B cell (primary cell): ENCODE measurements at regions not wholly inside any gene's neighbourhood (a gene's known extent, or its start where the extent isn't known, plus 50 kb on each side); places are given as distances from the start of the nearest gene placed in this dataset.

Source experiments
- CTCF ChIP-seq: fragments of 200-600 bp; IDR thresholded peaks from one replicate; pipeline ENCODE4 v1.8.0; 2022; ENCODE audit warnings: antibody characterized with exemption, mild to moderate bottlenecking
- EZH2 ChIP-seq: IDR thresholded peaks from 2 replicates; pipeline ENCODE4 v1.6.1; 2012; ENCODE audit warnings: borderline replicate concordance, low read depth, mild to moderate bottlenecking, moderate library complexity, low read length; ENCODE audit not compliant: insufficient read depth, poor library complexity, severe bottlenecking

DNA sequence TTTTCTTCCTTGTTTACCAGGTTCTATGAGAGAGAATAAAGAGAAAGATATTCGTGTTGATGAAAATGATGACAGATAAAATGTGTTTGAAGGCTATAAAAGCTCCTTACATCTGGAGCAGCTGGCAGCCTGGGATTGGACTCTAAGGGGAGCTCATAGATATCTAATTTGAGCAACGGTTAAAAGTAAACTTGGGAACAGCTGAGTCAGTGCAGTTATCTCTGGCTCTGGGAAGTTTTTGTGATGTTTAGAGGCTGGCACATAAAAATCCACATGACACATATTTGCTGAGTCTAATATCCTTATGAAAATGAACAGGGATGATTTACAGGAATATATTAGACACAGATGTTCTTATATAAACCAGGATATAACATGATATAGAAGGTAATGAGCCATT lies 331.8 kb upstream of the TENM3 start:
- TF ChIP-seq CTCF (no peak), EZH2 (no peak)
